NCI-H460 (cell line): ENCODE measurements at regions not wholly inside any gene's neighbourhood (a gene's known extent, or its start where the extent isn't known, plus 50 kb on each side); places are given as distances from the start of the nearest gene placed in this dataset.
"Not testable (repeated sequence)": the region's sequence is repeated elsewhere in the genome, so short reads cannot be mapped to it uniquely, and the experiment has no call there.

Source experiments
- DNase-seq: peaks from one replicate; pipeline ENCODE4 v3.0.0-alpha.2; 2016; ENCODE audit warnings: low read depth; ENCODE audit errors: extremely low read depth

GRCh38 chr6:140275725-140276124 is 901.3 kb upstream of the CITED2 start:
- DNase-seq, result no peak

GRCh38 chr6:140274548-140274947 is 900.1 kb upstream of the CITED2 start:
- no peak for DNase-seq

GRCh38 chr6:140271759-140272377 is 897.4 kb upstream of the CITED2 start:
- no peak for DNase-seq

GRCh38 chr6:140269591-140270165 is 895.2 kb upstream of the CITED2 start:
- DNase-seq, result no peak

DNA sequence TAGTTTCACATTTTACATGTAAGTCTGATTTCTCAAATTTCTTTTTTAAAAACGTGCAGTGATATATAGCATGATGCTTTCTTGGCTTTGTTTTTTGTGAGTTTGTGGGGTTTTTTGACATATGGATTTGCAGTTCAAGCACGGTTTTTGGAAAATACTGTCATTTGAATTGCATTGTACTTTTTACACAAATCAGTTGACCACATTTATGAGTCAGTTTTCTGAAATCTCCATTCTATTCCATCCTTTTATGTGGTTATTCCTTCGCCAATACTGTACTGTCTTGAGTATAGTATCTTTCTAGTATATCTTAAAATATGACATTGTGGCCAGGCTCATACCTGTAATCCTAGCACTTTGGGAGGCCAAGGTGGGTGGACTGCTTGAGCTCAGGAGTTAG is 890.0 kb upstream of the CITED2 start:
- DNase-seq, result no peak

DNA sequence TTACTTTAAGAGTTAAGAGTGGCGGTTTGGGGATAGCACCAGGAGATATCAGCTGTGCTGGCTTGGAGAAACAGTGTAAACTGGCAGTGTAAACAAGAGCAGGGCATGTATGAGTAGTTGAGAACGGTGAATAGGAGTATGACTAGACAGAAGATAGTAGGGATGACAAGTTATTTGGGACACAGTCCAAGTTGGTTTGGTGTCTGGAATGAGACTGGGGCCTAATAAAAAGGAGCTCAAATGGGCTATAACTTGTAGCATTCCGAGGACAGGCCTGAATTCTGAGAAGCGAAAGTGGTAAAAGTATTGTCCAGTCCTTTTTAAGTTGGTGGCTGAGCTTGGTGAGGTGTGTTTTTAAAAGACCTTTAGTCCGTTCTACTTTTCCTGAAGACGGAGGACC is 883.9 kb upstream of the CITED2 start:
- not testable (repeated sequence) for DNase-seq

- no peak for DNase-seq
Measured at GRCh38 chr6:140256248-140256647, 881.8 kb upstream of the CITED2 start.

DNA sequence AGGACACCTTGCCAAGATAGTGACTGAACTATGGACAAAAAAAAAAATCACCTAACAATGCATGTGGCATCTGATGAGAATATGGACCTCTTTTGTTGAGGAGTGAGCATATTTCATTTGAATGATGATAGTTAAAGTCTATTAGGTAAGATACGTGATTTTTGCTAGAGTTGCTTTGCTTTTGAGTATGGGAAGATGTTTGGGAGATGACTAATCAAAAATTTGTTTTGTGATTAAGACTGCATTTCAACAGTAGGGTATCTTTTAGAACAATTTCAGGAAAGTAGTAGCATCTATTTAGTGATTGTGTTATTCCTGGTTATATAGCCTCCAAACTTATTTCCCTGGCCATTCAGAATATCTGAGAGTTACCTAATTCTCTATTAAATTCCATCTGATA is 878.6 kb upstream of the CITED2 start:
- DNase-seq, result no peak

DNA sequence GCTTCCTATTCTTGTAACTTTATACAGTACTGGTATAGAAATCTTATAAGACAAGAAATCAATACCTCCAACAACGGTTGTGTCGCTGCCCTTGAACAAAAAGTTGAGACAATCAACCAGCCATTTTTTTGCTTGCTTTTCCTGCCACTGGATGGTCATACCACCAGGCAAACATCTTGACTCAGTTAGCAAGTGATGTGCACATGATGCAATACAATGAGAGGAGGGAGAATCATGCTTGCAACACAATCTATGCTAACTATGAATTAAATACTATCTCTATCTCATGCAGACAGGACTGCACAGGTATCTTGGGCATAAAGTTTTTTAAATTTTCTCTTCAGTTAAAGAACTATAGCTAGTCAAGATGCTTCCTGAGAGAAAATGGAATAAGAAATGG is 877.7 kb upstream of the CITED2 start:
- DNase-seq, result no peak

DNA sequence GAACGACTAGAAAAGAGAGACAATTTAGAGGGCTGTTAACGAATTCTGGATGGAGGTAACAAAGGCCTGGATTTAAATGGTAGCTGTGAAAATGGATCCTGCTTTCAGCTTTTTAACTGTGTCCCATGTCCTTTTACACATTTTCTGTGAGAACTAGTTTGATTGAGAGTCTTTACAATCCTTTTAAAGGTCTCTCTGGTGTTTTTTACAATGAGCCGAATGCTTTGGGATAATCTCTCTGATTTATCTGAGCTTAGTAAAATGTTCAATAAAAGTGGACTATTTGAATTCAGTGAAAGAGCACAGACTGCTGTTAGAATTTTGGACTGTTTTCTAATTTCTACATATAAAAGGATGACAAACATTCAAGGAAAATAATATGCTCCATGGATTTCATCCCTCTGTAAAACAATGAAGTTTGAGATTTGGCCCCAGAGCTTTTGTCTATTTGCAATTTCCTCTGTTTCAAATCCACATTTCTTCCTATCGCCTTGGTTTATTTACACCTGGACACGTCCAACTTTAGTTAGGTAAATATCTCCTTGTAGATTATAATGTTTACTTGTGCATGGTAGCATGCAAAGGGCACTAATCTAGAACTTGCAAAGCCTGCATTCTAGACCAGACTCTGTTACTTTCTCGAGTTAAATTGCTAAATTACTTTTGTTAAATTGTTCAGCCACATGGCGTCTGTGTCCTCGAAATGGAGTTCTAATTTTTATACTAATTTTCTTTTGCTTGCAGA is 871.0 kb upstream of the CITED2 start:
- DNase-seq, result no peak

GRCh38 chr6:140237251-140237650 is 862.8 kb upstream of the CITED2 start:
- no peak for DNase-seq

DNA sequence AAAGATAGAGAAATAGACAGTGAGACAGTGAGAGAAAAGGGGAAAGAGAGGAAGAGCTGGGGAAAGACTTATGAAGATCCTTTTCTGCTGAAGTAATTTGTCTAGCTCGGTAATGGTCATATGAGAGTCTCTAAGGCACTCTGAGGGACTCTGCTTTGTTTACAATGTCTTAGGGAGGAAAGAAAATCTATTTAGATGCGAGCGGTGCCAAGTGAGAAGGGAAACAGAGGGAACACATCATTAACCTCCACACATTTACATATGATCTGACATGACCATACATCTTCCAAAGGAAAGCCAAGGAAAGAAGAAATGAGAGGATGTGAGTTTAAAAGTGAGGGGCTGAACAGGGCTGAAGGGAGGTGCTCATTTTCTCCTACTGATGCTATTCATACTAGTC is 862.3 kb upstream of the CITED2 start:
- no peak for DNase-seq

GRCh38 chr6:140230282-140230681 is 855.8 kb upstream of the CITED2 start:
- no peak for DNase-seq

GRCh38 chr6:140228491-140228890 is 854.0 kb upstream of the CITED2 start:
- DNase-seq, result no peak

- no peak for DNase-seq
Measured at GRCh38 chr6:140226637-140227036, 852.2 kb upstream of the CITED2 start.

GRCh38 chr6:140225701-140226436 is 851.4 kb upstream of the CITED2 start:
- DNase-seq, result no peak

GRCh38 chr6:140217283-140217682 is 842.8 kb upstream of the CITED2 start:
- DNase-seq, result no peak

DNA sequence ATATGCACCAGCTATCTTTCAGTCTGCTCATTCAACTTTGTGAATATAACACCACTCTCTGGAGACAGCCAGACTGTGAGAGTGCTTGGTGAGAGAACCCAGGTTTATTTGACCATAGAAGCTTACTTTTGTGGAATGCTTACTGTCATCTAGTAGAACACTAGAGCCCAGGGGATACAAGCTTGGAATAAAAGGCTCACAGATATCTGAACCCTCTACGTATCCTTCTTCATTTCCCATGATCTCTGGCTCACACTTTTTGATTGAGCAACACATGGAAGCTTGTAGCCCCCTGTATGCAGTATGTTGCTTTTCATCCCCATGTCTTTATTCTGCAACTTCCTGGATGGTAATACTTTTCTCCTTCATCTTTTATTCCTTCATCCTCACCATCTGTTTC is 835.3 kb upstream of the CITED2 start:
- no peak for DNase-seq

- no peak for DNase-seq
Measured at GRCh38 chr6:140208286-140208685, 833.8 kb upstream of the CITED2 start.

- DNase-seq, result no peak
Measured at GRCh38 chr6:140205795-140206593, 831.5 kb upstream of the CITED2 start.

DNA sequence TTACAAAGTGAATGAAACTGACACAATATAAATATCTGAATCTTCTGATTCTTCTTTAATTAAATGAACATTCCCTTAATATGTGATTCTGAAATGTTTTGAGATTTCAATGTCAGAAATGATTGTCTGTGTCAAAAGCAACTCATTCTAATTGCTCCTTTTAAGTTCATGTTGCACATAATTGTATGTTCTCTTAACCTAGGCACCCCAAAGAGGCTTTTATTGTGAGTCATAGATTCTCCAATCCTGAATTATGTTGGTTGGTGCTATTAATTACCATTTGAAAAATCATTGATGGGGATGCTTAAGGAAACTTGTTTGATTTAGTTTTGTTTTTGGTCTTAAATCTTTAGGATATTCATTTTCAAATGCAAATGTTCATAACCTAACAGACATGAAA is 829.7 kb upstream of the CITED2 start:
- no peak for DNase-seq
